ENCODE measurements at regions not wholly inside any gene's neighbourhood (a gene's known extent, or its start where the extent isn't known, plus 50 kb on each side); places are given as distances from the start of the nearest gene placed in this dataset.

DNA sequence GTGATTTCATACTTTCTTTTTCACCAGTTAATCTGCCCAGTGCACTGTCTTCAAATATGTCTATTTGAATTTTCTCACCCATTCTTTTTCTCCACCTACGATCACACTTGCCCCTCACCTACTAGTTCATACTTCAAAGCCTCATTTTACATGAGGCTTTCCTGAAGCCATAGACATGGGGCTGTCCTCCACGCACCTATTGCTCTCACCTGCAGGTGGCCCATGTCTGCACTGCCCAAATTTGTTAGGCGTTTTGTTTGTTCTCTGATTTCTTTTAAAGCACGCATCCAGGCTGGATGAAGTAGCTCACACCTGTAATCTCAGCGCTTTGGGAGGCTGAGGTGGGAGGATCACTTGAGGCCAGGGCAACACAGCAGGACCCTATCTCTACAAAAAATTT lies 106.8 kb upstream of the RIPOR2 start:
- intact Hi-C loops (cut with micrococcal nuclease): no loop called here
- H3K4me3 Mint-ChIP-seq: peak overlapping the region; percentile 83
- H3K36me3 Mint-ChIP-seq (ENCODE audit: low read depth): peaks cover 9% of the 10 kb centered on the region
- H3K9me3 Mint-ChIP-seq: peaks cover 3% of the 10 kb centered on the region
- ATAC-seq: peak; percentile 35
- DNase-seq: peak; percentile 45
- TF ChIP-seq, protein P1, sequence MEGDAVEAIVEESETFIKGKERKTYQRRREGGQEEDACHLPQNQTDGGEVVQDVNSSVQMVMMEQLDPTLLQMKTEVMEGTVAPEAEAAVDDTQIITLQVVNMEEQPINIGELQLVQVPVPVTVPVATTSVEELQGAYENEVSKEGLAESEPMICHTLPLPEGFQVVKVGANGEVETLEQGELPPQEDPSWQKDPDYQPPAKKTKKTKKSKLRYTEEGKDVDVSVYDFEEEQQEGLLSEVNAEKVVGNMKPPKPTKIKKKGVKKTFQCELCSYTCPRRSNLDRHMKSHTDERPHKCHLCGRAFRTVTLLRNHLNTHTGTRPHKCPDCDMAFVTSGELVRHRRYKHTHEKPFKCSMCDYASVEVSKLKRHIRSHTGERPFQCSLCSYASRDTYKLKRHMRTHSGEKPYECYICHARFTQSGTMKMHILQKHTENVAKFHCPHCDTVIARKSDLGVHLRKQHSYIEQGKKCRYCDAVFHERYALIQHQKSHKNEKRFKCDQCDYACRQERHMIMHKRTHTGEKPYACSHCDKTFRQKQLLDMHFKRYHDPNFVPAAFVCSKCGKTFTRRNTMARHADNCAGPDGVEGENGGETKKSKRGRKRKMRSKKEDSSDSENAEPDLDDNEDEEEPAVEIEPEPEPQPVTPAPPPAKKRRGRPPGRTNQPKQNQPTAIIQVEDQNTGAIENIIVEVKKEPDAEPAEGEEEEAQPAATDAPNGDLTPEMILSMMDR (IDR thresholded peaks at IDR 0.05): no peak
- ChIA-PET CTCF (interaction anchor here (0.8 to 11.9 kb wide), 12 partner anchors 9 to 109 kb away, joined by 3 to 122 read pairs (median 5); no protein-coding TSS in a partner anchor), POLR2A (interaction anchor here (1.0 to 1.8 kb wide), 4 partner anchors 9 to 16 kb away, joined by 4 to 5 read pairs (median 4); no protein-coding TSS in a partner anchor)
- no peaks in the 10 kb centered on the region for H3K27me3 Mint-ChIP-seq
- peaks cover 51% of the 10 kb centered on the region for H3K4me1 Mint-ChIP-seq (ENCODE audit: low read depth)
- peak overlapping the region; percentile 92 for H3K27ac Mint-ChIP-seq

DNA sequence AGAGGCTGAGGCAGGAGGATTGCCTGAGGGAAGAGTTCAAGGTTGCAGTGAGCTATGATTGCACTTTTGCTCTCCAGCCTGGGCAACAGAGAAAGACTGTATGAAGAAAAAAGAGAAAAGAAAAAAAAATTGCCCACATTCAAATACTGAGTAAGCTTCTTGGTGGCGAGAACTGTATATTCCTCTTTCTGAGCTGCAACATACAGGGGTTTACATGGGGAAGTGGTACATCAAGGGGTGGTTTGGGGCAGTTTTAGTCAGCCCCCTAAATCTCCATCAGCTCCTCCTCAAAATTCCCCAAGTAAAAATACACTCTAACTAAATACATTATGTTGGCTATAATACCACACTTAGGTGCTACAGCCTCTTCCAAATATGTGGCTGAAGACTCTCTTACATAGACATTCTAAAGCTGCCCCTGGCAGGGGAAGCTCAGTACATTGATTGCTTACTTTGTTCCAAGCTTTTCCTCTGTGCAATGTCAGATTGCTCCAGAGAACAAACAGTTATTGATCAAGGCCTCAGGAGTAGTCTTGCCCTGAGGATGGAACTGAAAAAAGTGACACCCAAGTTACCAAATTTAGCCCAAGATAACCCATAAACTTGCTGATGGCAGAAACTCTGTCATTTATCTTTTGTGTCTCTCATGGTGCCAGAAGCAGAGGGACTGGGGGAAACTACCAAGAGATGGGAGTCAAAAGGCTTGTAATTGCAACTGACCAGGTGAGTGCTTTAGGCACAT lies 107.4 kb upstream of the RIPOR2 start:
- intact Hi-C loops (cut with micrococcal nuclease): no loop called here
- Mint-ChIP-seq H3K36me3 (ENCODE audit: low read depth) (peaks cover 8% of the 10 kb centered on the region), H3K4me1 (ENCODE audit: low read depth) (peaks cover 48% of the 10 kb centered on the region), H3K4me3 (peak overlapping the region; percentile 83), H3K9me3 (peaks cover 3% of the 10 kb centered on the region), H3K27ac (peak overlapping the region; percentile 92), H3K27me3 (no peaks in the 10 kb centered on the region)
- TF ChIP-seq, protein P1 (IDR thresholded peaks at IDR 0.05): no peak
- ChIA-PET POLR2A (interaction anchor here (1.0 to 1.8 kb wide), 3 partner anchors 11 to 17 kb away, joined by 4 read pairs; no protein-coding TSS in a partner anchor), CTCF (interaction anchor here (0.8 to 11.9 kb wide), 12 partner anchors 10 to 110 kb away, joined by 3 to 122 read pairs (median 5); no protein-coding TSS in a partner anchor)
- ATAC-seq: no peak
- no peak for DNase-seq

DNA sequence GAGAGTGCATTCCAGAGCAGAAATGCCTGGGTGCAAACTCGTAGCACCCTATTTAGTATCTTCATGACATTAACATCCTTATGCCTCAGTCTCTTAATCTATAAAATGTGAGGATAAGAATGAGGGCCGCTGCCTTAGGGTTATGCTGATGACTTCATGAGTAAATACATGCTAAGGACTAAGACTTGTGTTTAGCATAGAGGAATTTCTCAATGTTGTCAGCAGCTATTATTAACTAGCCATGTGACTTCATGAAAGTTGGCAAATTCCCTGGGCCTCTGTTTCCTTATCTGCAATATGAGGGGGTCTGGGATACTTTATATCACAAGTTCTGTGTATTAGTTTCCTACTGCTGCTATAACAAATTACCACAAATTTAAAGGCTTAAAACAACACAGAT lies 108.1 kb upstream of the RIPOR2 start:
- POLR2A ChIA-PET: interaction anchor here (1.6 kb wide), 1 partner anchor 11 kb away, joined by 4 read pairs; no protein-coding TSS in a partner anchor
- Mint-ChIP-seq H3K27ac (no peak overlapping the region), H3K4me1 (ENCODE audit: low read depth) (peaks cover 40% of the 10 kb centered on the region), H3K4me3 (no peak overlapping the region), H3K27me3 (no peaks in the 10 kb centered on the region), H3K36me3 (ENCODE audit: low read depth) (peaks cover 2% of the 10 kb centered on the region), H3K9me3 (no peaks in the 10 kb centered on the region)
- TF ChIP-seq, protein P1 (IDR thresholded peaks at IDR 0.05): no peak
- ATAC-seq (no peak), DNase-seq (no peak)
- intact Hi-C loops (cut with micrococcal nuclease): no loop called here
- CTCF ChIA-PET: interaction anchor here (1.1 to 11.9 kb wide), 9 partner anchors 10 to 110 kb away, joined by 3 to 122 read pairs (median 10); partner anchors contain the start of gene RIPOR2

DNA sequence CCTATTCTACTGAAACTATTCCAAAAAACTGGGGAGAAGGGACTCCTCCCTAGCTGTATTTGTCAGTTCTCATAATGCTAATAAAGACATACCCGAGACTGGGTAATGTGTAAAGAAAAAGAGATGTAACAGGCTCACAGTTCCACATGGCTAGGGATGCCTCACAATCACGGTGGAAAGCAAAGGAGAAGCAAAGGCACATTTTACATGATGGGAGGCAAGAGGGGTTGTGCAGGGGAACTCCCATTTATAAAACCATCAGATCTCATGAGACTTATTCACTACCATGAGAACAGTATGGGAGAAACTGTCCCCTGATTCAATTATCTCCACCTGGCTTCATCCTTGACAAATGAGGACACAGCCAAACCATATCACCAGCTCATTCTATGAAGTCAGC lies 111.2 kb upstream of the RIPOR2 start:
- Mint-ChIP-seq H3K4me1 (ENCODE audit: low read depth) (peaks cover 39% of the 10 kb centered on the region), H3K27me3 (no peaks in the 10 kb centered on the region), H3K27ac (no peak overlapping the region), H3K9me3 (no peaks in the 10 kb centered on the region), H3K36me3 (ENCODE audit: low read depth) (no peaks in the 10 kb centered on the region), H3K4me3 (no peak overlapping the region)
- ATAC-seq (no peak), DNase-seq (no peak)
- intact Hi-C loops (cut with micrococcal nuclease): no loop called here
- TF ChIP-seq, protein P1 (IDR thresholded peaks at IDR 0.05): no peak
- ChIA-PET CTCF (interaction anchor here (0.8 to 4.0 kb wide), 4 partner anchors 10 to 114 kb away, joined by 3 to 22 read pairs (median 4); no protein-coding TSS in a partner anchor), POLR2A (no interaction called here)

DNA sequence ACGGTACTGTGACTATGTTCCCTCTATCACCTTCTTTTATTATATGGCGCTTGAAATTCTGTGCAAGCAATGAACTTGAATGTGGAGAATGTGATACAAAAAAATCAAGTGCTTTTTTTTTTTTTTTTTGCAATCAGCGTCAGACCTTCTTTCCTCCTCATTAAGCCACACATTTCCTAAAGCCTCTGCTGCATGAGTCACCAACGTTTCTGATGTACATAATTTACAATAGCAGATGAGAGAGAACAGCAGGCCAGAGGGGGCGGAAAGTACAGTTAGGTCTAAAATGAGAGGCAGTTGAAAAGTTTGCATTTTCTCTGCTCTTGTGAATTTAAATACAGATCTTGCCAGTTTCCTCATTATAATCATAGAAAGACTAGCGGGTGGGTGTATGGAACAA lies 114.6 kb upstream of the RIPOR2 start:
- Mint-ChIP-seq H3K27ac (peak overlapping the region; percentile 92), H3K4me1 (ENCODE audit: low read depth) (peaks cover 51% of the 10 kb centered on the region), H3K9me3 (peaks cover 5% of the 10 kb centered on the region), H3K36me3 (ENCODE audit: low read depth) (peaks cover 3% of the 10 kb centered on the region), H3K4me3 (peak overlapping the region; percentile 63), H3K27me3 (no peaks in the 10 kb centered on the region)
- CTCF ChIA-PET: interaction anchor here (1.0 to 3.0 kb wide), 4 partner anchors 11 to 23 kb away, joined by 5 to 12 read pairs (median 6); no protein-coding TSS in a partner anchor
- peak; percentile 94 for ATAC-seq
- intact Hi-C loops (cut with micrococcal nuclease): no loop called here
- POLR2A ChIA-PET: no interaction called here
- DNase-seq: peak; percentile 86
- TF ChIP-seq, protein P1 (IDR thresholded peaks at IDR 0.05): no peak

Data from activated CD8-positive, alpha-beta T cell treated with anti-CD3 and anti-CD28 coated beads for 36 hours (primary cell).